ENCODE measurements at regions not wholly inside any gene's neighbourhood (a gene's known extent, or its start where the extent isn't known, plus 50 kb on each side); places are given as distances from the start of the nearest gene placed in this dataset.

- no peak overlapping the region for H3K4me3 ChIP-seq (ENCODE audit: low read depth in 1 of 3, low read length in 3 of 3)
- 89 to 93% (median 90%) methylated on average over 7 of the region's 7 CpGs for WGBS, 3 donors
- FAIRE-seq: no peak
Observed at GRCh38 chr1:182133181-182133580, 71.7 kb upstream of the ZNF648 start.

GRCh38 chr1:182129398-182129797 lies 67.9 kb upstream of the ZNF648 start:
- H3K4me3 ChIP-seq (ENCODE audit: low read depth in 1 of 3, low read length in 3 of 3): no peak overlapping the region
- 77 to 91% (median 85%) methylated on average over 9 of the region's 9 CpGs for WGBS, 3 donors
- H3K4me1 ChIP-seq (ENCODE audit: control insufficient read depth in 3 of 3, insufficient read depth in 2 of 3, low read depth in 1 of 3, low read length in 2 of 3): no peaks in the 10 kb centered on the region
- H3K27ac ChIP-seq (ENCODE audit: low read depth in 1 of 3, low read length in 2 of 3): no peak overlapping the region
- H3K9me3 ChIP-seq (ENCODE audit: control insufficient read depth in 2 of 2, insufficient read depth in 1 of 2, low read depth in 1 of 2, low read length in 1 of 2): peaks cover 0 to 6% of the 10 kb centered on the region in 2 donors
- H3K36me3 ChIP-seq (ENCODE audit: control insufficient read depth in 3 of 3, insufficient read depth in 2 of 3, low read depth in 1 of 3, low read length in 3 of 3): no peaks in the 10 kb centered on the region
- H3K27me3 ChIP-seq (ENCODE audit: control insufficient read depth in 3 of 3, insufficient read depth in 3 of 3, low read length in 3 of 3): no peaks in the 10 kb centered on the region
- FAIRE-seq (no peak), DNase-seq (no peak)

More at GRCh38 chr1:182133181-182133580, 71.7 kb upstream of the ZNF648 start:
- peaks cover 0 to 9% of the 10 kb centered on the region in 2 donors for H3K9me3 ChIP-seq (ENCODE audit: control insufficient read depth in 2 of 2, insufficient read depth in 1 of 2, low read depth in 1 of 2, low read length in 1 of 2)
- H3K27ac ChIP-seq (ENCODE audit: low read depth in 1 of 3, low read length in 2 of 3): no peak overlapping the region
- no peak for DNase-seq
- H3K4me1 ChIP-seq (ENCODE audit: control insufficient read depth in 3 of 3, insufficient read depth in 2 of 3, low read depth in 1 of 3, low read length in 2 of 3): no peaks in the 10 kb centered on the region
- H3K36me3 ChIP-seq (ENCODE audit: control insufficient read depth in 3 of 3, insufficient read depth in 2 of 3, low read depth in 1 of 3, low read length in 3 of 3): no peaks in the 10 kb centered on the region
- no peaks in the 10 kb centered on the region for H3K27me3 ChIP-seq (ENCODE audit: control insufficient read depth in 3 of 3, insufficient read depth in 3 of 3, low read length in 3 of 3)

- WGBS, 3 donors: 89 to 93% (median 91%) methylated on average over 6 of the region's 6 CpGs
- Histone ChIP-seq H3K36me3 (ENCODE audit: control insufficient read depth in 3 of 3, insufficient read depth in 2 of 3, low read depth in 1 of 3, low read length in 3 of 3) (no peaks in the 10 kb centered on the region), H3K27me3 (ENCODE audit: control insufficient read depth in 3 of 3, insufficient read depth in 3 of 3, low read length in 3 of 3) (no peaks in the 10 kb centered on the region), H3K9me3 (ENCODE audit: control insufficient read depth in 2 of 2, insufficient read depth in 1 of 2, low read depth in 1 of 2, low read length in 1 of 2) (no peaks in the 10 kb centered on the region), H3K4me3 (ENCODE audit: low read depth in 1 of 3, low read length in 3 of 3) (no peak overlapping the region), H3K27ac (ENCODE audit: low read depth in 1 of 3, low read length in 2 of 3) (no peak overlapping the region), H3K4me1 (ENCODE audit: control insufficient read depth in 3 of 3, insufficient read depth in 2 of 3, low read depth in 1 of 3, low read length in 2 of 3) (no peaks in the 10 kb centered on the region)
- FAIRE-seq (no peak), DNase-seq (no peak)
Observed at GRCh38 chr1:182128502-182128901, 67.0 kb upstream of the ZNF648 start.

- H3K36me3 ChIP-seq (ENCODE audit: control insufficient read depth in 3 of 3, insufficient read depth in 2 of 3, low read depth in 1 of 3, low read length in 3 of 3): no peaks in the 10 kb centered on the region
- H3K4me1 ChIP-seq (ENCODE audit: control insufficient read depth in 3 of 3, insufficient read depth in 2 of 3, low read depth in 1 of 3, low read length in 2 of 3): no peaks in the 10 kb centered on the region
- H3K4me3 ChIP-seq (ENCODE audit: low read depth in 1 of 3, low read length in 3 of 3): no peak overlapping the region
- no peak overlapping the region for H3K27ac ChIP-seq (ENCODE audit: low read depth in 1 of 3, low read length in 2 of 3)
- DNase-seq (no peak), FAIRE-seq (no peak)
- no peaks in the 10 kb centered on the region for H3K9me3 ChIP-seq (ENCODE audit: control insufficient read depth in 2 of 2, insufficient read depth in 1 of 2, low read depth in 1 of 2, low read length in 1 of 2)
- 88 to 92% (median 91%) methylated on average over 3 of the region's 3 CpGs for WGBS, 3 donors
- H3K27me3 ChIP-seq (ENCODE audit: control insufficient read depth in 3 of 3, insufficient read depth in 3 of 3, low read length in 3 of 3): no peaks in the 10 kb centered on the region
Observed at GRCh38 chr1:182127656-182128055, 66.1 kb upstream of the ZNF648 start.

GRCh38 chr1:182126272-182126800 lies 64.8 kb upstream of the ZNF648 start:
- Histone ChIP-seq H3K4me1 (ENCODE audit: control insufficient read depth in 3 of 3, insufficient read depth in 2 of 3, low read depth in 1 of 3, low read length in 2 of 3) (no peaks in the 10 kb centered on the region), H3K36me3 (ENCODE audit: control insufficient read depth in 3 of 3, insufficient read depth in 2 of 3, low read depth in 1 of 3, low read length in 3 of 3) (no peaks in the 10 kb centered on the region), H3K27ac (ENCODE audit: low read depth in 1 of 3, low read length in 2 of 3) (no peak overlapping the region), H3K27me3 (ENCODE audit: control insufficient read depth in 3 of 3, insufficient read depth in 3 of 3, low read length in 3 of 3) (no peaks in the 10 kb centered on the region), H3K4me3 (ENCODE audit: low read depth in 1 of 3, low read length in 3 of 3) (no peak overlapping the region), H3K9me3 (ENCODE audit: control insufficient read depth in 2 of 2, insufficient read depth in 1 of 2, low read depth in 1 of 2, low read length in 1 of 2) (no peaks in the 10 kb centered on the region)
- DNase-seq: peak in 1 of 2 donors; percentile 12
- FAIRE-seq: no peak
- whole genome bisulfite sequencing, 3 donors: 55 to 76% (median 62%) methylated on average over 2 of the region's 2 CpGs

- Histone ChIP-seq H3K36me3 (ENCODE audit: control insufficient read depth in 3 of 3, insufficient read depth in 2 of 3, low read depth in 1 of 3, low read length in 3 of 3) (no peaks in the 10 kb centered on the region), H3K27ac (ENCODE audit: low read depth in 1 of 3, low read length in 2 of 3) (no peak overlapping the region), H3K4me1 (ENCODE audit: control insufficient read depth in 3 of 3, insufficient read depth in 2 of 3, low read depth in 1 of 3, low read length in 2 of 3) (peaks cover 0 to 3% (median 0%) of the 10 kb centered on the region in 3 donors), H3K9me3 (ENCODE audit: control insufficient read depth in 2 of 2, insufficient read depth in 1 of 2, low read depth in 1 of 2, low read length in 1 of 2) (no peaks in the 10 kb centered on the region), H3K4me3 (ENCODE audit: low read depth in 1 of 3, low read length in 3 of 3) (no peak overlapping the region), H3K27me3 (ENCODE audit: control insufficient read depth in 3 of 3, insufficient read depth in 3 of 3, low read length in 3 of 3) (no peaks in the 10 kb centered on the region)
- DNase-seq: no peak
- no peak for FAIRE-seq
Observed at GRCh38 chr1:182122913-182123260, 61.4 kb upstream of the ZNF648 start.

GRCh38 chr1:182122256-182122912 lies 60.9 kb upstream of the ZNF648 start:
- 73 to 96% (median 93%) methylated on average over 1 of the region's 1 CpG for WGBS, 3 donors
- no peaks in the 10 kb centered on the region for H3K27me3 ChIP-seq (ENCODE audit: control insufficient read depth in 3 of 3, insufficient read depth in 3 of 3, low read length in 3 of 3)
- no peak overlapping the region for H3K4me3 ChIP-seq (ENCODE audit: low read depth in 1 of 3, low read length in 3 of 3)
- peaks cover 0 to 3% (median 0%) of the 10 kb centered on the region in 3 donors for H3K4me1 ChIP-seq (ENCODE audit: control insufficient read depth in 3 of 3, insufficient read depth in 2 of 3, low read depth in 1 of 3, low read length in 2 of 3)
- no peaks in the 10 kb centered on the region for H3K9me3 ChIP-seq (ENCODE audit: control insufficient read depth in 2 of 2, insufficient read depth in 1 of 2, low read depth in 1 of 2, low read length in 1 of 2)
- H3K27ac ChIP-seq (ENCODE audit: low read depth in 1 of 3, low read length in 2 of 3): no peak overlapping the region
- FAIRE-seq (no peak), DNase-seq (no peak)
- H3K36me3 ChIP-seq (ENCODE audit: control insufficient read depth in 3 of 3, insufficient read depth in 2 of 3, low read depth in 1 of 3, low read length in 3 of 3): no peaks in the 10 kb centered on the region

- H3K27ac ChIP-seq (ENCODE audit: low read depth in 1 of 3, low read length in 2 of 3): no peak overlapping the region
- WGBS, 3 donors: 83 to 87% (median 85%) methylated on average over 2 of the region's 2 CpGs
- no peak for FAIRE-seq
- peaks cover 0 to 3% (median 0%) of the 10 kb centered on the region in 3 donors for H3K4me1 ChIP-seq (ENCODE audit: control insufficient read depth in 3 of 3, insufficient read depth in 2 of 3, low read depth in 1 of 3, low read length in 2 of 3)
- no peaks in the 10 kb centered on the region for H3K27me3 ChIP-seq (ENCODE audit: control insufficient read depth in 3 of 3, insufficient read depth in 3 of 3, low read length in 3 of 3)
- no peaks in the 10 kb centered on the region for H3K9me3 ChIP-seq (ENCODE audit: control insufficient read depth in 2 of 2, insufficient read depth in 1 of 2, low read depth in 1 of 2, low read length in 1 of 2)
- no peak for DNase-seq
- H3K4me3 ChIP-seq (ENCODE audit: low read depth in 1 of 3, low read length in 3 of 3): no peak overlapping the region
- H3K36me3 ChIP-seq (ENCODE audit: control insufficient read depth in 3 of 3, insufficient read depth in 2 of 3, low read depth in 1 of 3, low read length in 3 of 3): no peaks in the 10 kb centered on the region
Observed at GRCh38 chr1:182121787-182122186, 60.3 kb upstream of the ZNF648 start.
